Right lobe of liver (tissue), 4 donors: ENCODE measurements at regions not wholly inside any gene's neighbourhood (a gene's known extent, or its start where the extent isn't known, plus 50 kb on each side); places are given as distances from the start of the nearest gene placed in this dataset.

Experiments
- CTCF ChIP-seq, 4 donors: fragments of 200-600 bp in 3 of 4; fragments of 450-650 bp in 1 of 4; IDR thresholded peaks; one replicate each; pipeline versions ENCODE4 v1.5.1 to v1.8.0; 2016 to 2022; ENCODE audit warnings: antibody characterized with exemption in 4 of 4, mild to moderate bottlenecking in 2 of 4
- POLR2A ChIP-seq: fragments of 450-650 bp; IDR thresholded peaks from one replicate; pipeline ENCODE4 v1.6.1; 2017; ENCODE audit warnings: antibody characterized with exemption, mild to moderate bottlenecking
- donor health status: DM: no; HTN: no; CAD: no.
- donor health status: DM: no; HTN: no; CAD: no.
- donor health status: DM: no; HTN: yes; CAD: no.

- TF ChIP-seq POLR2A (no peak), CTCF (IDR thresholded peaks at IDR 0.05) (no peak)
Observed at GRCh38 chr12:89084751-89085150, 267.6 kb downstream of the DUSP6 start.
